HTR-8/SVneo (cell line): ENCODE measurements at regions not wholly inside any gene's neighbourhood (a gene's known extent, or its start where the extent isn't known, plus 50 kb on each side); places are given as distances from the start of the nearest gene placed in this dataset.
A peak's percentile ranks its signal among the peaks of the same experiment; 100 is the strongest.
"Not testable (repeated sequence)": the region's sequence is repeated elsewhere in the genome, so short reads cannot be mapped to it uniquely, and the experiment has no call there.

Source experiments
- DNase-seq: peaks from one replicate; pipeline ENCODE4 v3.0.0; 2011; ENCODE audit warnings: low spot score, mixed read lengths; ENCODE audit not compliant: insufficient read length
- FAIRE-seq: peaks from 2 replicates; lab custom pipeline; 2011; peaks lifted over from hg19 to GRCh38; lab: Jason Lieb, UNC

DNA sequence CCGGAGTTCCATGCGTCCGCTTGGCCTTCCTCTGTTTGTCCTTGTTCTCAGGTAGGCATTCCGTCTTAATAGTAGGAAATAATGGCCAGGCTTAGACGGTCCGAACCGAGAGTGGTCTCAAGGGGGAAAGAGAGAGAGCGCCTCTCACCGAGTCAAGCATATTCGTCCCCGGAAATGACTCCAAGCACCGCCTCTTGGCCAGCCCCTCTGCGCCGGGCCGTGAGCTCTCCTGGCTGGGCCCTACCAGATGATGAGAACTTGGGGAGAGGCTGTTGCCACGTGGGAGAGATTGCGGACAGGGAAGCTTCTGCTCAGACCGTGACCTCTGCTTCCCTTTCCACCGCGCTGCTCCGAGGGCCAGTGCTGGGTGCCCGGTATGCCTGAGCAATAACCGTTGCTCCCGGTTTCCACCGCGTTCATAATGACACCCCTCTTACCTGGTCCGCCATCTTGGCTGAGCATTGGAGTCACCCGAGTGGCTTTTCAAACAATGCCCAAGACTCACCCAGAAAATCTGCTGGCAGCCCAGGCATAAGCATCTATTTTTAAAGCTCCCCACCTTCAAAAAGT is 251.1 kb upstream of the SHH start:
- DNase-seq: no peak
- no peak for FAIRE-seq

DNA sequence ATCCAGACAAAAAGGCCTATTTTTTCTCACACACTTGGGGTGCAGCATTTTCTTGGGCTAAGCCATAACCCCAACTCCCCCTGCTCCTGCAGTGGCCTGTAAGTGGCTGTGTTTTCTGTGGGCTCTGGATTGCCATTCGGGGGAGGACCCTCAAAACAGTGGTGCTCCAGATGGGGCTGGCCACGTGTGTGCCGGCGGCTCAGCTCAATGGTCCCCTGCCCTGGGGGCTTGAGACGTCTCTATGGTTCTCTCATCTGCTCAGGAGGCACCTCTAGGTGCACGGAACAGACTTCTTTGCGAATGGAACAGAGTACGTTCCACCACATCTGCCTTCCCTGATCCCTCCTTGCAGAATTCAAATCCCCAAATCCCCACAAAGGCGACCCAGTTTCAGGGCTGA is 250.0 kb upstream of the SHH start:
- FAIRE-seq: no peak
- DNase-seq: no peak

DNA sequence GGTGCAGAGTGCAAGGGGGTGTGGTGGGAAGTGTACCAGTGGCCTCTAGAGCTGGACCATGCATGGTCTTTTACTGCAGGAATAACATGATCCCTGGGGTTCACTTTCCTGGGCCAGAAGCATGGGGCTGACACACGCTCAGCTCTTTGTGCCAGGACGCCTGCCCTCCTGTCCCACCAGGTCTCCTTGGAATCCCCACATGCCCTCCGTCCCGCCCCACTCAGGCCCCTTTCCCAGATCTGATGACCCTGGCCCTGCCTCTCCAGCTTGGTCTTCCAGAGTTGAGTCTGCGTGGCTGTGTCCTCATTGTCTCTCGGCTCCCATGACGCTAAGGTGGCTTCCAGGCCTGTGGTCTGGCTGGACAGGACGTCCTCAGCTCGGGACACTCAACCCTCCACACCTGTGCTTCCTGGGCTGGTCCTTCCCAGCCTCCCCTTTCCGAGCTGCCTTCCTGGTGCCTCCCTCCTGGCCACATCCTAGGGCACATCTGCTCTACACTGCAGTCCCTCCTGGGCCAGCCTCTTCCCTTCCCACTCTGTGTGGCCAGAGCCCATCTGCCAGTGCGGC is 249.5 kb upstream of the SHH start:
- FAIRE-seq: no peak

DNA sequence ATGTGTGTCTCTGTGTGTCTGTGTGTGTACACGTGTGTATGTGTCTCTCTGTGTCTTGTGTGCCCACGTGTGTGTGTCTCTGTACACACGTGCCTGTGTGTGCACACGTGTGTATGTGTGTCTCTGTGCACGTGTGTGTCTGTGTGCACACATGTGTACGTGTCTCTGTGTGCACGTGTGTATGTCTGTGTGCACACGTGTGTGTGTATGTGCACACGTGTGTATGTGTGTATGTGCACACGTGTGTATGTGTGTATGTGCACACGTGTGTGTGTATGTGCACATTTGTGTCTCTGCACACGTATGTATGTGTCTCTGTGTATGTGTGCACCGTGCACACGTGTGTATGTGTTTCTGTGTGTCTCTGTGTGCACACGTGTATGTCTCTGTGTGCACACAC is 248.7 kb upstream of the SHH start:
- DNase-seq (no peak), FAIRE-seq (peak; percentile 16)

More for the DNA sequence above, 249.5 kb upstream of the SHH start:
- no peak for DNase-seq

DNA sequence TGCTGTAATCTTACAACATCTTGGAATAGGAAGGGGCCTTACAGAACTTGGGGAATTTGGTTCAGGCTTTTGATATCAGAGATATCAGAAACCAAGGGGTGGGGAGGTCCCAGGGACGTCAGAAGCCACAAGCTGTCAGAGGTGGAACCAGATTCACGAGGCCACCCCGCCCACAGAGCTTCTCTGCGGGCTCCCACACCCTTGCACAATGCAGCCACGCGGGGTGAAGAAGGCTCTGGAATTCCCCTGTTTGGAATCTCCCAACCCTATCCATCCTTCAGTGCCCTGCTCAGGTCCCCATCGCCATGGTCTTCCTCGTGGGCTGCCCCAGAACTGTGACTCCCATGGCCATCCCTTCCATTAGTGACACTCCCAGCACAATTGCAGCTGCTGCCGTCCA is 247.1 kb upstream of the SHH start:
- DNase-seq: no peak
- FAIRE-seq: no peak

DNA sequence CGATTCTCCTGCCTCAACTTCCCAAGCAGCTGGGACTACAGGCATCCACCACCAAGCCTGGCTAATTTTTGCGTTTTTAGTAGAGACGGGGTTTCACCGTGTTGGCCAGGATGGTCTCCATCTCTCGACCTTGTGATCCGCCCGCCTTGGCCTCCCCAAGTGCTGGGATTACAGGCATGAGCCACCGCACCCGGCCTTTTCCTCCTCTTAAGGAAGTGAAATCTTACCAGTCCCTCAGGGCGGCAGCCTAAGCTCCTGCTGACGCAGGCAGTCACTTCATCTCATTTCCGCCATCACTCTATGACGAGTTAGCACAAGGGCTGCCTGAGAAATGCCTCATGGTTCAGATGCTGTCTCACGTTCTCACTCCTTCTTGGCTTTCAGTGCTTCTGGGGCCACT is 246.0 kb upstream of the SHH start:
- no peak for FAIRE-seq

DNA sequence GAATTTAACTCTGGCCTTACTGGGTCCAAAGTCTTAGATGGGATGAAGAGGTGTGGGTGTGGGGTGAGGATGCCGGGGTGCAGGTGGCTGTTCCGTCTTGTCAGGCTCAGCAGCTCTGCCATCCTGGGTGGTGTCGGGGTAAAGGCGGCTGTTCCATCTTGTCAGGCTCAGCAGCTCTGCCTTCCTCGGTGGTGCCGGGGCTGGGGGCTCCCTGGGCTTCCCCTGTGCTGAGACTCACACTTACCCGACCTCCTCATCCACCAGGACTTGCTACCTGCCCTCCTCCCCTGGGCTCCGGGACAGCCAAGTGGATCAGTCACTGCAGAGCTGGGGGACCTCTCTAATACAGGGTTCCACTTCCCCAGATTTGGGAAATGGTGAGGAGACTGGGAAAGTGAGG is 244.3 kb upstream of the SHH start:
- FAIRE-seq (no peak), DNase-seq (no peak)

More for the DNA sequence above, 246.0 kb upstream of the SHH start:
- no peak for DNase-seq

DNA sequence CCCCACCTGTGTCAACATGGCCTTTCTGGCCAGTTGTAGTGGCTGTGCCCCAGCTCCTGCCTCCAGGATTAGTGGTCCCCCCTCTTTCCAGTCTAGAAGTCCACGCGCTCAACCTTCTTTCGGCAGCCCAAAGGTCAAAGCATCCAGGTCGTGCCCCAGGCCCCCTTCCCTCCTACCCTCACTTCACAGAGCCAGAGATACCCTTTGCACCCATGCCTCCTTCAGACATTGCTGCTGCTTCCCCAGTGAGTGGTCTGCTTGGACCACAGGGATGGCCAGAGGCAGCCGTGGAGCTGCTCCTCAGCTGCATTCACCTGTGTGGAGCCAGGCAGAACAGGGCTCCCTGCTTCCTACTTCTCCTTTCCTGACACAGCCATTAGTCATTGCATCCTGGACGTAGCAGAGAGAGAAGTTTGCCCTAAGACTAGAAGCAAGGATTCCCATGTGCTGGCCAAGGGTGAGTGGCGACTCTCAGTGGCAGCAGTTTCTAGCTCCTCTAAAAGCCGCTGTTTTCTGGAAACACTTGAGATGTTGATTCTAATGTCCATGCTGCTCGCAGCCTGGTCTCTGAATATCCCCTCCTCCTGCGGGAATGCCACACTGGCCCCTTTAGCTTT is 243.1 kb upstream of the SHH start:
- DNase-seq (no peak), FAIRE-seq (no peak)

DNA sequence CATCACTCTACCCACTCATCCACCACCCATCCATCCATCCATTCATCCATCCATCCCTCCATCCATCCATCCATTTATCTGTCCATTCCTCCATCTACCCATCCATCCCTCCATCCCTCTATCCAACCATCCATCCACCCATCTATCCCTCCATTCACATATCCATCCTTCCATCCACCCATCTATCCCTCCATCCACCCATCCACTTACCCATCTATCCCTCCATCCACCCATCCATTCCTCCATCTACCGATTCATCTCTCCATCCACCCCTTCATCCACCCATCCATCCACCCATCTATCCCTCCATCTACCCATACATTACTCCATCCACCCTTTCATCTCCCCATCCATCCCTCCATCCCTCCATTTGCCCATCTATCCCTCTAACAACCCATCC is 239.6 kb upstream of the SHH start:
- FAIRE-seq (no peak), DNase-seq (no peak)

DNA sequence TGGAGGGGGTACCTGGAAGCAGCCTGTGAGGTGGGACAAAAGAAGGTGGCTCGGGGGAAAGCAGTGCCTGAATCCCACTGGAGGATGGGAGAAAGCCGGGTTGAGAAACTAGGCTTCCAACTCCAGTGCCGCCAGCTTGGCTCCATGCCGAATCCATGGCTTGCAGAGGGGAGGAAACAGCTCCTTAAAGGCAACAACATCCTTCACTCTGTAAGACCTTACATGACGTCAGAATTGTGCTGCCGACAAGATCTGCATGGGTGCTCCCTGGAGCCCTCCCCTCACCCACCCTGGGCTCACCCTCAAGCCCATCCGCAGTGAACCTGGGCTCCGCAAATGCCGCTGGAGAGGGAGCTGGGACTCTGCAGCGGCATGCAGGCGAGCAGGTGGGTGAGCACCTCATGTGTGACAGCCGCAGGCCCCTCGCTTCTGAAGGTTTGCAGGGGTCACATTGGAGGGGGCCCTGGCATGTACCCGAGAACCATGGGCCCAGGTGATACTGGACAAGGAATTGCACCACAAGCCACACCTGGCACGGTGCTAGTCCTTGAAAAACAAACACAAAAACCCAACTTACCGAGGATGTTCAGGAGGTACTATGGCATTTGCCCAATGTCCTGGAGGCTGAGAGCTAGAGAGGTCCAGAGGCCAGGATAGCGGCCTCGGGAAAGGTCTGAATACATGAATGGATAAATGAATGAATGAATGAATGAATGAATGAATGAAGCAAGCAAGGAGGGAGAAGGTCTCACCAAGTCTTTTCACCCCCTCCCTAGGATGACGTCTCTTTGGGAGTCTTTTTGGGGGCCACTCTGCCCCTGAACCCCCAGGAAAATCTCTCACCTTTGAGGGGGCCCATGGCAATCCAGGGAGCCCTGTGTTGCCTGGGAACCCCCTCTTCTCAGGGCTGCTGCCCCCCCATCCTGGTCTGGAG is 238.6 kb upstream of the SHH start:
- no peak for DNase-seq
- FAIRE-seq: no peak

DNA sequence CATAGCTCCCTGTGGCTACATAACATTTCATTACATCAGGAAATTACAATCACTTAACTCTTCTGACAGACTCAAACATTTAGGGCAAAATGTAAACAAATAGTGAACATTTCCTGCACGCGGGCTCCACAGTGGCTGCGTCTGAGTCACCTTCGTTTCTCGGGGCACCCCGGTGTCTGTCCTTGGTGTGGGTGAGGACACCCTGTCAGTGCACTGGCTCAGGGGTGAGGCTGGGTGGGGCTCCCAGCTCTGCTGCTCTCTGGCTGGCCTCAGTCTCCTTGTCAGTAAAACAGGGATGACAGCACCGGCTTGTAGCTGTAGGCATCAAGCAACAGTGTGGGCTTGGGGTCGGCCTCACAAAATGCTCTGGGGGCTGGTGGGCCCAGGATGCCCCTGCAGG is 237.1 kb upstream of the SHH start:
- no peak for DNase-seq

DNA sequence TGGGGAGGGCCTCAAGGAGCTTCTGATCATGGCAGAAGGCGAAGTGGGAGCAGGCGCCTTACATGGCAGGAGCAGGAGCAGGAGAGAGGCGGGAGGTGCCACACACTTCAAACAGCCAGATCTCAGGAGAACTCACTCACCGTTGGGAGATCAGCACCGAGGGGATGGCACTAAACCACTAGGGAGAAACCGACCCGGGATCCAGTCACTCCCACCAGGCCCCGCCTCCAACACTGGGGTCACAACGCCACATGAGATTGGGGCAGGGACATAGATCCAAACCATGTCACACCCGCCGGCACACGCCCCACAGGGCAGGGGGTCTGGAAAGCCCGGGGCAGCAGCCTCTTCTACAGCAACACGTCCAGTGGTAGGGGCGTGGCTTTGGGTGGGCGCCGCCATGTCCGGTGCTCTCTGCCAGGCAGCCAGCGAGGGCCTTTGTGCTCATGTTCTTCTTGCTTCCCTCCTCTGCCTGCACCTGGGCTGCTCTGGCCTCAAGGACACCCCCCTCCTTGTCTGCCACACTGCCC is 233.8 kb upstream of the SHH start:
- DNase-seq (no peak), FAIRE-seq (no peak)

More for the DNA sequence above, 237.1 kb upstream of the SHH start:
- FAIRE-seq: no peak

DNA sequence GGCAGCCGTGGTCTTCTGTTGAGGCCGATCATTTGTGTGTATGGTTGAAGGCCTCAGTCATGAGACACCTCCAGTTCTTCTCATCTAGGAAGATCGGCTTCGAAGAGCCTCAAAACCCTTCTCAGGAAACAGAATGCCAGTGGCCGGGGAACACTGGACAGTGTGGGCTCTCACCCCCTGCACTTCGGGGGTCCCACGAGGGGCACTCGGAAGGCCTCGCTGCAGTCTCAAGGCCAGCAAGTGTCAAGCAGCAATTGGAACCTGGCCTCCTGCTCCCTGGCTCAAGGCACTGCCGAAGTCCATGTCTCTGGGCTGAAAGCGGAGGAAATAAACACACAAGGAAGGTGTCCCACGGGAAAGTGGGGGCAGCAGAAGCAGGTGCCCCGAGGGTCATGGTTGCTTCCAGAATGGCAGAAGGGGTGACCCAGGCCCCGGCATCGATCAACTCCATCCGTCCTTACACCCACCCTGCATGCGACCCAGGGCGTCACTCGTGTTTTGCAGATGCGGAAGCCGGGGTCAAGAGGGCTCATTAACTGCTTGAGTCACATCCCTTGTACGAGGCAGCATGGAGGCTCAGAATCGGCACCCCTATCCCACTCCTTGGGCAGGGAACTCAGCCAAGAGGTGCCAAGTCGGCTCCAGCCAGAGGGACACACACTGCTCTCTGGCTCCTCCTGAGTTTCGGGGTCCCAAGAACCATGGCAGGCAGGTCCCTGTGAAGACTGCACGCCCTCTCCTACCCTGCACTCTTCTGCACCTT is 231.3 kb upstream of the SHH start:
- FAIRE-seq (no peak), DNase-seq (no peak)

DNA sequence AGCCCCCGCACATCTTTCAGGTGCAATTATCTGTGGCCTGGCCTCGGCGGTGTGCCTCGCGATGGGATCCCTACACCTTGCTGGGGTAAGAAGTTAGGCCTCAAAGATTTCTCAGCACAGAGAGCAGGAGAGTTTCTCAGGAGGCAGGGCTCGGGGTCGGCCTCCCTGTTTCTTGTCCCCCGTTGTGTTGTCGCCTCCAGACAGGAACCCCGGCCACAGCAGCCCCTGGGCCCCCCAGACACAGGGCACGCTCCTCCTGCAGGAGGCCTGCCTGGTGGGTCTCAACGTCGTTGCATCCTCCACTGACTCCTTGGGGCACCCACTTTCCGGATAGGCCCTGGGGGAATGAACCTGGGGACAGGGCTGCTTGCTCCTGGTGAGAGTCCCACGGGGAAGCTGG is 229.1 kb upstream of the SHH start:
- DNase-seq: no peak
- no peak for FAIRE-seq

DNA sequence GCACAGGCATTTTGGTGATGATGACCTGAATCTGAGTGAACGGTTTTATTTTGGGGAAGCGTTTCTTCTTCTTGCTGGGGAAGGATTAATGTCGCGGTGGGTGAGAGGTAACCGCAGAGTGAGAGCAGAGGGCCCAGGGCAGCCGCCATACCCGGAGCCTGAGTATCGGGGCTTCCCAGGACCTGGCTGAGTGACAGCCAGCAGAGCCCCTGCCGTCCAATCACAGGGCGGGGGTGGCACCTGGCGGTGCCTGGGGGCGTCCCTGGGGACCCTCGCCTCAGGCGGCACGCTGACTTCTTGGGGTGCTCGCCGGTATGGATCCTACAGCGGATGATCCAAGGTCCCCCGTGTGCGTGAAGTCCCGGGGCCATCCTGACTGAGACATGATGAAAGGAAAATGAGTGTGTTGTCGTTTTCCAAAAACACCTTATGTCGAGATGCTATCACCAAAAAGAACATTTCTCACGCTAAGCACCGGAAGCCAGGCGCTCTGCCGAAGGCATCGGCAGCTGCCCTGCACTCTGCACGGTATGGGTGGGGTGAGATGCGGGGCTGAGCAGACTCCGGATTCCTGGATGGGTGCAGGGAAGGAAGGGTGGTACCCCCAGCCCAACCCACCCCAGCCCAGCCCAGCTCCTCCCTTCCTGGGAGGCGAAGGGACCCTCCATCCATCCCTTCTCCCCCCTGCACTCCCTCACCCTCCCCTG is 227.9 kb upstream of the SHH start:
- DNase-seq: no peak
- no peak for FAIRE-seq

DNA sequence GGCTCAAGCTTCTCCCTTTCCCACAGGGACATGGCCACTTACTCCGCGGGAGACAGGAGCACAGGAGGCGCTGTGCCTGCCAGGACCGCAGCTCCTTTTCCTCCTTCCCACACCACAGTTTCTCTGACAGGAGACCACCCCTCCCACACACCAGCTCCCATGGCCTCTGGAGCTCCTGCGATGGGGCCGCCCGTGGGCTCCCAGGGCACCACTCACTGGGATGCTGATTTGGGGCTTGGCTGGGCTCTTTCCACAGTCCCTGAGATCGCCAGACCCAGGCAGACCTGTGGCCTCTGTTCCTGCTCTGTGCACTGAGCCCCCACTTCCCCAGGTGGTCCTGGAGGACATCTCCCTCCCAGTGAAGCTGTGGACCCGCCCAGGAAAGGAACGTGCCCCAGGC is 226.9 kb upstream of the SHH start:
- FAIRE-seq: no peak
- DNase-seq: no peak

DNA sequence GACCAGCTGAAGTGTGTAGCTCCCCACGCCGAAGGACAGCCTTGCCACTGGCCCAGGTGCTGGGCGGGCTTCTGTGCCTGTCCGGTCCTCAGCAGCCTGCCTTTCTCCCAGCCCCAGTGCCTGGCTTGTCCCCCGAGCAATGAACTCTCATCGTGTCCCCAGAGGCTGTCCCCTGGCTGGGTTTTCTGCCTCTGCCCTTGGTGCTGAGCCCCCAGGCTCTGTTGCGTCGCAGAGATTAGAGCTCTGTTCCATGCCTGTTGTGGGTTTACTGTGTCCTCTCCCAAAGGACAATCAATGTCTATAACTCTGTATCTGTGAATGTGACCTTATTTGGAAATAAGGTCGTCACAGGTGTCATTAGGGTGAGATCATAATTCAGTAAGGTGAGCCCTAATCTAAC is 226.1 kb upstream of the SHH start:
- FAIRE-seq (no peak), DNase-seq (no peak)

DNA sequence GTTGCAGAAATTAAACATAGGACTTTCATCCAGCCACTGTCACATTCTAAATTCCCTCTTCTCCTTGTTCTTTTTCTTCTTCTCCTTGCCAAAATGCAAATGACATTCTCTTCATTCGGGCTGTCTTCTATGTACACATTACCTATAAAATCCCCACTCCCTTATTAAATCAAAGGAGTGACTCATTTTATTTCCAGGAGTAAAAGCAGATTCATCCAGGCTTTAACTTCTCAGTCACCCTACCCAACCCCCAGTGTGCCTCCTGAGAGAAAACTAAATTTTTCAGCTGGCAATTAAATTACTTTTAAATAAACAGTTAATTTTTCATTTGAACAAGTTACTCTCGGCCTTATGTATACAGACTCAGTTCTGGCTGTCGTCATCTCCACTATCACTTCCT is 223.9 kb upstream of the SHH start:
- no peak for FAIRE-seq
- DNase-seq: no peak

DNA sequence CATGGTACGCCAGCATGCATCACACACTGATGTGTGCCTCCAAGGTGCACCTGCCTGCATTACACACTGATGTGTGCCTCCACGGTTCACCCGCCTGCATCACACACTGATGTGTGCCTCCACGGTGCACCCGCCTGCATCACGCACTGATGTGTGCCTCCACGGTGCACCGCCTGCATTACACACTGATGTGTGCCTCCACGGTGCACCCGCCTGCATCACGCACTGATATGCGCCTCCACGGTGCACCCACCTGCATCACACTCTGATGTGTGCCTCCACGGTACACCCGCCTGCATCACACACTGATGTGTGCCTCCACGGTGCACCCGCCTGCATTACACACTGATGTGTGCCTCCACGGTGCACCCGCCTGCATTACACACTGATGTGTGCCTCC is 223.1 kb upstream of the SHH start:
- FAIRE-seq, DNase-seq: not testable (repeated sequence)
